ENCODE measurements at regions not wholly inside any gene's neighbourhood (a gene's known extent, or its start where the extent isn't known, plus 50 kb on each side); places are given as distances from the start of the nearest gene placed in this dataset.

- TF ChIP-seq CTCF (IDR thresholded peaks at IDR 0.05), result peak in 1 of 2 experiments; percentile 40
- Histone ChIP-seq H3K4me3 (no peak overlapping the region), H3K4me1 (no peaks in the 10 kb centered on the region), H3K36me3 (no peaks in the 10 kb centered on the region), H3K27me3 (no peaks in the 10 kb centered on the region), H3K27ac (no peak overlapping the region), H3K9me3 (no peaks in the 10 kb centered on the region)
- DNase-seq, result no peak
- intact Hi-C loops (cut with DNase I; ENCODE audit: low total_unique reads), result no loop called here
These were observed 141.5 kb downstream of the GABRG2 start for GRCh38 chr5:162209005-162209605.

DNA sequence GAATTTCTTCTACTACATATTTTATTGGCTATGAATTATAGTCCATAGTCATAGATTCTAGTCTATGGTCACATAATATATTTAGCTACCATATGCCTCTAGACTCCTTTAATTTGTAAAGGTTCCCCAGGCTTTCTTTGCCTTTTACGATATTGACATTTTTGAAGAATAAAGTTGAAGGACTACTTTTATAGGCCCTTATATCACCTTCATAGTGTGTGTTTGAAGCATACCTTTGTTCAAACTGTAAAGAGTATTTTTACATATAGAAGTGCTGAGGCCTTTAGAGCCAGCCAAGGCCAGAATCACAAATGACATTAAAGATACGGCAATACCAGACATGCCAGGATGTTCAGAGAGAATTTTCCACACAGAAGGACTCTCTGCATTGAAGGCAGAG, 147.0 kb downstream of the GABRG2 start:
- Histone ChIP-seq H3K36me3 (no peaks in the 10 kb centered on the region), H3K27ac (no peak overlapping the region), H3K4me1 (no peaks in the 10 kb centered on the region), H3K9me3 (no peaks in the 10 kb centered on the region), H3K4me3 (no peak overlapping the region), H3K27me3 (no peaks in the 10 kb centered on the region)
- intact Hi-C loops (cut with DNase I; ENCODE audit: low total_unique reads), result no loop called here
- no peak for TF ChIP-seq CTCF (IDR thresholded peaks at IDR 0.05)
- no peak for DNase-seq

- H3K27me3 ChIP-seq, result no peaks in the 10 kb centered on the region
- H3K36me3 ChIP-seq, result no peaks in the 10 kb centered on the region
- H3K4me1 ChIP-seq, result no peaks in the 10 kb centered on the region
- no peak for TF ChIP-seq CTCF (IDR thresholded peaks at IDR 0.05)
- no peaks in the 10 kb centered on the region for H3K9me3 ChIP-seq
- H3K27ac ChIP-seq, result no peak overlapping the region
- intact Hi-C loops (cut with DNase I; ENCODE audit: low total_unique reads), result no loop called here
- no peak overlapping the region for H3K4me3 ChIP-seq
- DNase-seq, result no peak
These were observed 149.5 kb downstream of the GABRG2 start for GRCh38 chr5:162217037-162217436.

- intact Hi-C loops (cut with DNase I; ENCODE audit: low total_unique reads), result no loop called here
These were observed 154.3 kb downstream of the GABRG2 start for GRCh38 chr5:162221910-162222309.

GRCh38 chr5:162227075-162227474, 159.5 kb downstream of the GABRG2 start:
- intact Hi-C loops (cut with DNase I; ENCODE audit: low total_unique reads), result no loop called here
- no peak overlapping the region for H3K4me3 ChIP-seq

More at GRCh38 chr5:162221910-162222309, 154.3 kb downstream of the GABRG2 start:
- H3K36me3 ChIP-seq, result no peaks in the 10 kb centered on the region
- H3K27ac ChIP-seq, result no peak overlapping the region
- no peak for TF ChIP-seq CTCF (IDR thresholded peaks at IDR 0.05)
- no peak overlapping the region for H3K4me3 ChIP-seq
- no peaks in the 10 kb centered on the region for H3K9me3 ChIP-seq
- DNase-seq, result no peak
- H3K27me3 ChIP-seq, result no peaks in the 10 kb centered on the region
- H3K4me1 ChIP-seq, result no peaks in the 10 kb centered on the region

More at GRCh38 chr5:162227075-162227474, 159.5 kb downstream of the GABRG2 start:
- Histone ChIP-seq H3K4me1 (no peaks in the 10 kb centered on the region), H3K36me3 (no peaks in the 10 kb centered on the region), H3K27me3 (no peaks in the 10 kb centered on the region), H3K27ac (no peak overlapping the region), H3K9me3 (no peaks in the 10 kb centered on the region)
- TF ChIP-seq CTCF (IDR thresholded peaks at IDR 0.05), result no peak
- no peak for DNase-seq
